Kidney (tissue), 13 donors: ENCODE measurements at regions not wholly inside any gene's neighbourhood (a gene's known extent, or its start where the extent isn't known, plus 50 kb on each side); places are given as distances from the start of the nearest gene placed in this dataset.

ENCODE experiments used
- DNase-seq, 5 donors: peaks; one replicate each; pipeline ENCODE4 v3.0.0-alpha.2; 2013 to 2020
- FAIRE-seq: peaks from 2 replicates; lab custom pipeline; 2012; peaks lifted over from hg19 to GRCh38; lab: Jason Lieb, UNC
- H3K27ac ChIP-seq, 2 donors: one replicate each; pipeline ENCODE4 v1.7.0; 2013; ENCODE audit warnings: low read depth in 2 of 2, low read length in 2 of 2, inconsistent platforms in 1 of 2
- H3K27me3 ChIP-seq: one replicate; pipeline ENCODE4 v1.7.1; 2013; ENCODE audit warnings: low read length, inconsistent platforms; ENCODE audit not compliant: control insufficient read depth, insufficient read depth
- H3K36me3 ChIP-seq, 3 donors: one replicate each; pipeline versions ENCODE4 v1.7.0 to v1.7.1; 2013; ENCODE audit warnings: low read length in 3 of 3, control low read depth in 1 of 3, inconsistent platforms in 1 of 3; ENCODE audit not compliant: insufficient read depth in 3 of 3, control insufficient read depth in 2 of 3
- H3K4me1 ChIP-seq, 3 donors: one replicate each; pipeline versions ENCODE4 v1.7.0 to v1.7.1; 2013; ENCODE audit warnings: low read length in 3 of 3, inconsistent platforms in 1 of 3, low read depth in 1 of 3; ENCODE audit not compliant: control insufficient read depth in 2 of 3, insufficient read depth in 2 of 3
- H3K4me3 ChIP-seq, 3 donors: one replicate each; pipeline versions ENCODE4 v1.7.0 to v1.8.1; 2013; ENCODE audit warnings: low read length in 3 of 3, control low read depth in 1 of 3, inconsistent platforms in 1 of 3
- H3K9ac ChIP-seq, 3 donors: one replicate each; pipeline versions ENCODE4 v1.7.0 to v1.7.1; 2013; ENCODE audit warnings: low read length in 3 of 3, control low read depth in 1 of 3, inconsistent platforms in 1 of 3
- H3K9me3 ChIP-seq, 3 donors: one replicate each; pipeline versions ENCODE4 v1.7.0 to v1.7.1; 2013; ENCODE audit warnings: low read length in 3 of 3, control low read depth in 1 of 3, inconsistent platforms in 1 of 3; ENCODE audit not compliant: control insufficient read depth in 2 of 3, insufficient read depth in 1 of 3
- CTCF ChIP-seq: IDR thresholded peaks from 3 replicates; pipeline ENCODE4 v1.5.1; 2012; ENCODE audit warnings: mild to moderate bottlenecking, moderate library complexity, borderline replicate concordance; ENCODE audit not compliant: insufficient read depth; ENCODE audit errors: extremely low read depth
- intact Hi-C: fragments of 100-400 bp; cut with DNase I; formaldehyde crosslinking; loops from one replicate; pipeline ENCODE4 v1.11.1; 2022
- donor health status: control.
- donor health status: control.
- donor health status: control.
- donor health status: control.
- donor health status: control.
- donor health status: DM: yes; HTN: yes; CAD: no.
- donor health status: Normal renal cell carcinoma (clear cell type).

GRCh38 chr13:112241288-112241687 lies 134.9 kb upstream of the SPACA7 start:
- Histone ChIP-seq H3K4me1 (no peaks in the 10 kb centered on the region), H3K4me3 (no peak overlapping the region), H3K36me3 (no peaks in the 10 kb centered on the region), H3K9me3 (peaks cover 0 to 2% (median 0%) of the 10 kb centered on the region in 3 donors), H3K27ac (no peak overlapping the region), H3K27me3 (no peaks in the 10 kb centered on the region), H3K9ac (no peak overlapping the region)
- TF ChIP-seq CTCF = no peak
- peak in 1 of 5 donors; percentile 23 for DNase-seq
- FAIRE-seq = no peak
- intact Hi-C loops = no loop called here

- Histone ChIP-seq H3K4me3 (no peak overlapping the region), H3K9ac (no peak overlapping the region), H3K36me3 (no peaks in the 10 kb centered on the region), H3K27ac (no peak overlapping the region), H3K4me1 (no peaks in the 10 kb centered on the region), H3K9me3 (no peaks in the 10 kb centered on the region), H3K27me3 (no peaks in the 10 kb centered on the region)
- DNase-seq (peak in 1 of 5 donors; percentile 2), FAIRE-seq (no peak)
- TF ChIP-seq CTCF = no peak
- intact Hi-C loops = no loop called here
These were observed 133.4 kb upstream of the SPACA7 start for GRCh38 chr13:112242777-112243176.

GRCh38 chr13:112244061-112244460 lies 132.1 kb upstream of the SPACA7 start:
- Histone ChIP-seq H3K27ac (no peak overlapping the region), H3K27me3 (no peaks in the 10 kb centered on the region), H3K4me1 (no peaks in the 10 kb centered on the region), H3K9ac (no peak overlapping the region), H3K9me3 (no peaks in the 10 kb centered on the region), H3K36me3 (no peaks in the 10 kb centered on the region), H3K4me3 (no peak overlapping the region)
- intact Hi-C loops = no loop called here
- DNase-seq (peak in 1 of 5 donors; percentile 16), FAIRE-seq (no peak)
- no peak for TF ChIP-seq CTCF

GRCh38 chr13:112244495-112245177 lies 131.5 kb upstream of the SPACA7 start:
- Histone ChIP-seq H3K36me3 (no peaks in the 10 kb centered on the region), H3K4me1 (no peaks in the 10 kb centered on the region), H3K9ac (no peak overlapping the region), H3K27ac (no peak overlapping the region), H3K4me3 (no peak overlapping the region), H3K27me3 (no peaks in the 10 kb centered on the region), H3K9me3 (no peaks in the 10 kb centered on the region)
- TF ChIP-seq CTCF = no peak
- FAIRE-seq (no peak), DNase-seq (peak in 2 of 5 donors; percentile 18 to 42)
- intact Hi-C loops = no loop called here
